Uterus (tissue), 3 donors: ENCODE measurements at regions not wholly inside any gene's neighbourhood (a gene's known extent, or its start where the extent isn't known, plus 50 kb on each side); places are given as distances from the start of the nearest gene placed in this dataset.

Source experiments
- DNase-seq, 2 donors: peaks; one replicate each; pipeline ENCODE4 v3.0.0-alpha.2; 2019 to 2020
- H3K27ac ChIP-seq, 2 donors: fragments of 200-600 bp; sonication (generic); 1 replicate in 1 of 2; 2 replicates in 1 of 2; pipeline ENCODE4 v1.5.1; 2016 to 2018
- H3K27me3 ChIP-seq, 2 donors: fragments of 200-600 bp; sonication (generic); one replicate each; pipeline ENCODE4 v1.5.1; 2018 to 2019; ENCODE audit warnings: control low read depth in 1 of 2
- H3K36me3 ChIP-seq, 2 donors: fragments of 200-600 bp; sonication (generic); one replicate each; pipeline ENCODE4 v1.5.1; 2019; ENCODE audit warnings: control low read depth in 1 of 2
- H3K4me1 ChIP-seq, 2 donors: fragments of 200-600 bp; sonication (generic); one replicate each; pipeline ENCODE4 v1.5.1; 2018 to 2019; ENCODE audit warnings: control low read depth in 1 of 2
- H3K4me3 ChIP-seq, 2 donors: fragments of 200-600 bp; sonication (generic); 1 replicate in 1 of 2; 2 replicates in 1 of 2; pipeline ENCODE4 v1.5.1; 2018 to 2019; ENCODE audit warnings: mild to moderate bottlenecking in 1 of 2
- H3K9me3 ChIP-seq, 2 donors: fragments of 200-600 bp; sonication (generic); one replicate each; pipeline ENCODE4 v1.5.1; 2019; ENCODE audit warnings: control low read depth in 1 of 2
- POLR2A ChIP-seq, 2 donors: fragments of 450-650 bp; IDR thresholded peaks; one replicate each; pipeline ENCODE4 v1.6.1; 2016; ENCODE audit warnings: antibody characterized with exemption in 2 of 2, mild to moderate bottlenecking in 1 of 2, moderate library complexity in 1 of 2
- intact Hi-C: fragments of 100-400 bp; cut with DNase I; formaldehyde crosslinking; loops from one replicate; pipeline ENCODE4 v1.15.1; 2023; ENCODE audit warnings: low total_unique reads
- TF ChIP-seq, protein P1 (sequence below), 4 experiments: fragments of 200-600 bp in 2 of 4; fragments of 450-650 bp in 2 of 4; sonication (generic) in 2 of 4; IDR thresholded peaks; one replicate each; pipeline ENCODE4 v1.5.1; 2016 to 2019; ENCODE audit warnings: antibody characterized with exemption in 4 of 4, mild to moderate bottlenecking in 2 of 4, moderate library complexity in 1 of 4
- donor health status: DM: yes; HTN: yes; CAD: no.

DNA sequence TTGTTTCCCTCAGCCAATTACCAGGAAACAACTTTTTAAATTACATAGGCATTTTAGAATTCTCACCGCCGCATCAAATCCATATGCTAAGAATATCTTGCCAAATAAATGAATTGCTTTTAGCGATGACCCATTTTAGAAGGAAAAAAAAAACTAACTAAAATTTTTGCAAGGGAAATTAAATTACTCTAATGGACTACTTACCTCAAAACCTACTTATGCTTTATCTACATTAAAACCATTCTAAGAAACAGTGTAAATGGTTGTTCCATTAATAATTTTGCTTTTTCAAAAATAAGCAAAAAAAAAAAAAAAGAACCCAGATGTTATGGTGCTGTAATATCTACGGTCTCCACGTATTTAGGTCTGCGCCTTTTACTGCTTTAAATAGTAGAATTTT lies 73.5 kb upstream of the CCDC150 start:
- intact Hi-C loops = no loop called here

DNA sequence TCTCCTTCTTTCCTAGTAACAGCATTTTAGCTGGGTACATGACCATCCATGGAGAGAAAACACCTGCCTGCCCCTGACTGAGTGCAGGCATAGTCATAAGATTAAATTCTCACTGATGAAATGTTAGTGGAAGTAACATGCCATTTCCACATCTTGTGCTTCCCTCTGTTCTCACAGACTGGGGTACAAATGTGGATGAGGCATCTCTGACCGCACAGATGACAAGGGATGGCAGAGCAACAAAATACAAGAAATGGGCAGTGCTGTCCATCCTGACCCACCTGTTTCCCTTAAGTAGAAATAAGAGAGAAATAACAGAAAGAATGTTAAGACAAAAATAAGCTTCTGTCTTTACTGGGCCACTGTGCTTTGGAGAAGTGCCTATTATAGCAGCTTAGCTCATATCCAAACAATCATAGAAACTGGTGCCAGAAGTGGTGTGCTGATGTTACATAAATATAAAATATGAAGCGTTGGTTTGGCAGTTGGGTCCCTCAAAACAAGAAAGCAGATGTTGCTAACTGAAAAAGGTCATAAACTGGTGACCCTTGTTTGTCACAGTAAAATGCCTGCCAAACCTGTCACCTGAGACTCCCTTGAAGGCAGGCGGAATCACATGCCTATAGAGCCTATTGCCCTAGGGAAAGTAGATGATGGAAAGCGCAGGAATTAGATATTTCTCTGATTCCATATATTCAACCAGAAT lies 72.4 kb upstream of the CCDC150 start:
- no peak overlapping the region for H3K27ac ChIP-seq
- no peak overlapping the region for H3K4me3 ChIP-seq
- no peaks in the 10 kb centered on the region for H3K27me3 ChIP-seq
- DNase-seq = no peak
- no peaks in the 10 kb centered on the region for H3K9me3 ChIP-seq
- no peaks in the 10 kb centered on the region for H3K4me1 ChIP-seq
- intact Hi-C loops = no loop called here
- TF ChIP-seq, protein P1, sequence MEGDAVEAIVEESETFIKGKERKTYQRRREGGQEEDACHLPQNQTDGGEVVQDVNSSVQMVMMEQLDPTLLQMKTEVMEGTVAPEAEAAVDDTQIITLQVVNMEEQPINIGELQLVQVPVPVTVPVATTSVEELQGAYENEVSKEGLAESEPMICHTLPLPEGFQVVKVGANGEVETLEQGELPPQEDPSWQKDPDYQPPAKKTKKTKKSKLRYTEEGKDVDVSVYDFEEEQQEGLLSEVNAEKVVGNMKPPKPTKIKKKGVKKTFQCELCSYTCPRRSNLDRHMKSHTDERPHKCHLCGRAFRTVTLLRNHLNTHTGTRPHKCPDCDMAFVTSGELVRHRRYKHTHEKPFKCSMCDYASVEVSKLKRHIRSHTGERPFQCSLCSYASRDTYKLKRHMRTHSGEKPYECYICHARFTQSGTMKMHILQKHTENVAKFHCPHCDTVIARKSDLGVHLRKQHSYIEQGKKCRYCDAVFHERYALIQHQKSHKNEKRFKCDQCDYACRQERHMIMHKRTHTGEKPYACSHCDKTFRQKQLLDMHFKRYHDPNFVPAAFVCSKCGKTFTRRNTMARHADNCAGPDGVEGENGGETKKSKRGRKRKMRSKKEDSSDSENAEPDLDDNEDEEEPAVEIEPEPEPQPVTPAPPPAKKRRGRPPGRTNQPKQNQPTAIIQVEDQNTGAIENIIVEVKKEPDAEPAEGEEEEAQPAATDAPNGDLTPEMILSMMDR (IDR thresholded peaks at IDR 0.05) = no peak
- TF ChIP-seq POLR2A (IDR thresholded peaks at IDR 0.05) = no peak
- H3K36me3 ChIP-seq = no peaks in the 10 kb centered on the region

More for the DNA sequence above, 73.5 kb upstream of the CCDC150 start:
- H3K36me3 ChIP-seq = no peaks in the 10 kb centered on the region
- H3K9me3 ChIP-seq = no peaks in the 10 kb centered on the region
- H3K4me1 ChIP-seq = no peaks in the 10 kb centered on the region
- H3K27me3 ChIP-seq = no peaks in the 10 kb centered on the region
- H3K4me3 ChIP-seq = no peak overlapping the region
- H3K27ac ChIP-seq = no peak overlapping the region
- no peak for TF ChIP-seq POLR2A (IDR thresholded peaks at IDR 0.05)
- TF ChIP-seq, protein P1 (IDR thresholded peaks at IDR 0.05) = no peak
- no peak for DNase-seq

DNA sequence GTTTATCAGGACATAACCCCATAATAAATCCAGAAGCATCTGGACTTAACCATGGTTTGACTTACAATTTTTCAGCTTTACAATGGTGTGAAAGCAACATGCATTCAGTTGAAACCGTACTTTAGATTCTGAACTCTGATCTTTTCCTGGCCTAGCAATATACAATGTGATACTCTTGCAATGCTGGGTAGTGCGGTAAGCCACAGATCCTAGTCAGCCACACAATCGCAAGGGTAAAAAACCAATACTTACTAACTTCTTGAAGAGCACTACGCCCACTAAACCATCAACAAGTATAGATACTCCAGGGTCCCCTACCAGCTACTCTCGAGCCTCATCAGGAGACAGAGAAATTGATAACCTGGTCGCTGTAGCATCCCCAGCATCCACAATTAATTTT lies 71.0 kb upstream of the CCDC150 start:
- Histone ChIP-seq H3K4me3 (no peak overlapping the region), H3K27me3 (no peaks in the 10 kb centered on the region), H3K4me1 (no peaks in the 10 kb centered on the region), H3K9me3 (no peaks in the 10 kb centered on the region), H3K36me3 (no peaks in the 10 kb centered on the region), H3K27ac (no peak overlapping the region)
- intact Hi-C loops = no loop called here
- no peak for DNase-seq
- TF ChIP-seq POLR2A (IDR thresholded peaks at IDR 0.05) = no peak
- TF ChIP-seq, protein P1 (IDR thresholded peaks at IDR 0.05) = no peak

DNA sequence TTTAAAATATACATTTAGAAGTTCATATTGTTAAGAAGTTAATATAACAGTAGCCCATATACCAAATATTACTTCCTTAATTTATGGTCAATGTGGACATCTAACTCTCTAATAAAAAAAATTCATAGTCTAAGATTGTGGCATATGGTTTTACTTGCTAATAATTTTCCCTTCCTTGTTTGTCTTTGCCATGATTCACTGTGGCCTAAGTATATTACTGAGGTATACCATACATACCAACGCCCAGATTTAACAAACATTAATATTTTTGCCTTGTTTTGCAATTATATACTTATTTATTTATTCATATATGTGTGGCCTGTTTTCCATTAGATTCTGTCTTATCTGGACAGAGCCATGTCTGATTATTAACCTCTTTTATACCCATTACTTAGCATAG lies 54.6 kb upstream of the CCDC150 start:
- H3K4me1 ChIP-seq = no peaks in the 10 kb centered on the region

DNA sequence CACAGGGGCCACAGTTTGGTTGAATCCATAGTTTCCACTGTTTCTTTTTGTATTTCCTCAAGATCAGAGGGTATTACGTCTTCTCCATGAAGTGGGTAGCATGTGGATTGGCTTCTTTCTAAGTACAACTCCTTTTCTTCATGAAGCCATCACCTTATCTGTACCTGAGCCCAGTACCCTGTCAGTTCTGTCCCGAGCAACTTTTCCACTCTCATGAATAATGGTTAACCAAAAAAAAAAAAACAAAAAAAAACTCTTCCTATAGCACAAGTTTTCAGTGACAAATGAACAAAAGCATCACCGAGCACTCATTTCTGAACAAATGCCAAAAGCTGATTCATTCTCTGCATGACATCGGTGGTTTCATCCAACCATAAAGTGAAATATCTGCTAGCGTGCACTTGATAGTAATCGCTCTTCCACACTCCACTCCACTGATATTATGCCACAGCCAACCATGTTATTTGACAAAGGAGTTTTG lies 53.0 kb upstream of the CCDC150 start:
- Histone ChIP-seq H3K9me3 (no peaks in the 10 kb centered on the region), H3K36me3 (no peaks in the 10 kb centered on the region), H3K27ac (no peak overlapping the region), H3K4me1 (no peaks in the 10 kb centered on the region), H3K4me3 (no peak overlapping the region), H3K27me3 (no peaks in the 10 kb centered on the region)
- no peak for DNase-seq
- intact Hi-C loops = no loop called here
- TF ChIP-seq, protein P1 (IDR thresholded peaks at IDR 0.05) = no peak
- no peak for TF ChIP-seq POLR2A (IDR thresholded peaks at IDR 0.05)

More for the DNA sequence above, 54.6 kb upstream of the CCDC150 start:
- Histone ChIP-seq H3K36me3 (no peaks in the 10 kb centered on the region), H3K4me3 (no peak overlapping the region), H3K9me3 (no peaks in the 10 kb centered on the region), H3K27ac (no peak overlapping the region), H3K27me3 (no peaks in the 10 kb centered on the region)
- intact Hi-C loops = no loop called here
- DNase-seq = no peak
- TF ChIP-seq POLR2A (IDR thresholded peaks at IDR 0.05) = no peak
- TF ChIP-seq, protein P1 (IDR thresholded peaks at IDR 0.05) = no peak
